Right lobe of liver (tissue), 6 donors: ENCODE measurements at regions not wholly inside any gene's neighbourhood (a gene's known extent, or its start where the extent isn't known, plus 50 kb on each side); places are given as distances from the start of the nearest gene placed in this dataset.
"Not testable (repeated sequence)": the region's sequence is repeated elsewhere in the genome, so short reads cannot be mapped to it uniquely, and the experiment has no call there.

Experiments used
- ATAC-seq, 4 donors: fragments of 200-7000 bp; cut with Tn5 transposase; one replicate each; pipeline ENCODE4 v1.9.1; 2020; ENCODE audit warnings: mild to moderate bottlenecking in 4 of 4, moderate library complexity in 4 of 4
- DNase-seq, 3 donors: peaks; one replicate each; pipeline ENCODE4 v3.0.0-alpha.2; 2020
- H3K27ac ChIP-seq, 3 donors: fragments of 200-600 bp; one replicate each; pipeline ENCODE4 v1.8.0; 2022
- H3K27me3 ChIP-seq, 2 donors: fragments of 200-600 bp; one replicate each; pipeline ENCODE4 v1.8.0; 2022
- H3K36me3 ChIP-seq, 4 donors: fragments of 200-600 bp; sonication (generic) in 1 of 4; one replicate each; pipeline versions ENCODE4 v1.5.1 to v1.8.0; 2017 to 2022; ENCODE audit warnings: control low read depth in 1 of 4
- H3K4me1 ChIP-seq, 4 donors: fragments of 200-600 bp; sonication (generic) in 1 of 4; one replicate each; pipeline versions ENCODE4 v1.5.1 to v1.8.0; 2017 to 2022; ENCODE audit warnings: control low read depth in 1 of 4
- H3K4me3 ChIP-seq, 3 donors: fragments of 200-600 bp; one replicate each; pipeline ENCODE4 v1.8.0; 2022
- H3K9me3 ChIP-seq, 4 donors: fragments of 200-600 bp; sonication (generic) in 1 of 4; one replicate each; pipeline versions ENCODE4 v1.5.1 to v1.8.0; 2017 to 2022; ENCODE audit warnings: control low read depth in 1 of 4
- POLR2A ChIP-seq: fragments of 450-650 bp; IDR thresholded peaks from one replicate; pipeline ENCODE4 v1.6.1; 2017; ENCODE audit warnings: antibody characterized with exemption, mild to moderate bottlenecking
- WGBS: methylation state at CpG from one replicate; pipeline ENCODE4 v1.1.6; 2018; ENCODE audit warnings: low coverage, low lambda C conversion rate; ENCODE audit not compliant: insufficient coverage; ENCODE audit errors: missing lambda C conversion rate; 5-methylcytosine and 5-hydroxymethylcytosine counted together
- intact Hi-C, 2 donors: fragments of 100-400 bp; cut with DNase I; formaldehyde crosslinking; loops; one replicate each; pipeline versions ENCODE4 v1.11.2 to v1.14.1; 2022
- TF ChIP-seq, protein P1 (sequence below), 4 donors: fragments of 200-600 bp in 3 of 4; fragments of 450-650 bp in 1 of 4; IDR thresholded peaks; one replicate each; pipeline versions ENCODE4 v1.5.1 to v1.8.0; 2016 to 2022; ENCODE audit warnings: antibody characterized with exemption in 4 of 4, mild to moderate bottlenecking in 2 of 4
- donor health status: DM: no; HTN: yes; CAD: no.
- donor health status: DM: no; HTN: no; CAD: no.
- donor health status: DM: no; HTN: no; CAD: no.
- donor health status: DM: no; HTN: yes; CAD: no.
- donor health status: DM: no; HTN: yes; CAD: no.

DNA sequence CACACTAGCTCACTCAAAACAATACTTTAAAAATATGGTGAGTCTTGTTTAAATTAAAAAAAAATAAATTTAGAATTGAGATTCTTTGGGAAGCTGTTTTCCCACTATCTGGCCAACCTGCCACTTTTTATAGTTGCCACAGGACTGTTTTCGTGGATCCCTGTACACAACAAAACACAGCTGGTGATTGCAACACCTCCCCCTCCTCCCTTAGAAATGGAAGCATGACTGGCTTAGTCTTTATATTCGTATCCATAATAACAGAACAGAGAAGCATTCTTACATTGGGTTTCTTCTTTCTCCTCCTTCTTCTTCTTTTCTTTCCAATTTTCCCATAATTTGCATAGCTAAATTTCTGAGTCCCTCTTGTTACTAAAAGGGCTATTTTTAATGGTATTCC lies 79.5 kb upstream of the GJB6 start:
- TF ChIP-seq, protein P1, sequence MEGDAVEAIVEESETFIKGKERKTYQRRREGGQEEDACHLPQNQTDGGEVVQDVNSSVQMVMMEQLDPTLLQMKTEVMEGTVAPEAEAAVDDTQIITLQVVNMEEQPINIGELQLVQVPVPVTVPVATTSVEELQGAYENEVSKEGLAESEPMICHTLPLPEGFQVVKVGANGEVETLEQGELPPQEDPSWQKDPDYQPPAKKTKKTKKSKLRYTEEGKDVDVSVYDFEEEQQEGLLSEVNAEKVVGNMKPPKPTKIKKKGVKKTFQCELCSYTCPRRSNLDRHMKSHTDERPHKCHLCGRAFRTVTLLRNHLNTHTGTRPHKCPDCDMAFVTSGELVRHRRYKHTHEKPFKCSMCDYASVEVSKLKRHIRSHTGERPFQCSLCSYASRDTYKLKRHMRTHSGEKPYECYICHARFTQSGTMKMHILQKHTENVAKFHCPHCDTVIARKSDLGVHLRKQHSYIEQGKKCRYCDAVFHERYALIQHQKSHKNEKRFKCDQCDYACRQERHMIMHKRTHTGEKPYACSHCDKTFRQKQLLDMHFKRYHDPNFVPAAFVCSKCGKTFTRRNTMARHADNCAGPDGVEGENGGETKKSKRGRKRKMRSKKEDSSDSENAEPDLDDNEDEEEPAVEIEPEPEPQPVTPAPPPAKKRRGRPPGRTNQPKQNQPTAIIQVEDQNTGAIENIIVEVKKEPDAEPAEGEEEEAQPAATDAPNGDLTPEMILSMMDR (IDR thresholded peaks at IDR 0.05): no peak
- no peak for TF ChIP-seq POLR2A
- WGBS: 62% methylated on average over 2 of the region's 2 CpGs
- Histone ChIP-seq H3K9me3 (no peaks in the 10 kb centered on the region), H3K4me1 (no peaks in the 10 kb centered on the region), H3K27ac (no peak overlapping the region), H3K27me3 (no peaks in the 10 kb centered on the region), H3K36me3 (no peaks in the 10 kb centered on the region), H3K4me3 (no peak overlapping the region)
- ATAC-seq (no peak), DNase-seq (no peak)
- intact Hi-C loops: no loop called here

DNA sequence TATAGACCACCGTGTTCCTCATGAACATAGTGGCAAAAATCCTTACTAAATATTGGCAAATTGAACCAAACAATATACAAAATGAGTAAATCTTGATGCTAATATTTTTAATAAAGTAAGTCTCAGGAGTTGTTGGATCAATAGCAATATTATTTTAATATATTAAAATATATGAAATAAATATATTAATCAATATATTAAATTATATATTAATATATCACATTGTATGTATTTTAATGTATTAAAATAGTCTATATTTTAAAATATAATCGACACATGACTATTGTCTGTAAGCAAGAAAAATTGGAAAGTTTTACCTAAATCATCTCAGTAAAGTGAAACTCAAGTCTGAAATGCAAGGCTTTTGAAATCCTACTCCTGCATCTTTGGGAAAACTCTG lies 78.9 kb upstream of the GJB6 start:
- WGBS: 81% methylated on average over 2 of the region's 2 CpGs
- Histone ChIP-seq H3K9me3 (no peaks in the 10 kb centered on the region), H3K27ac (no peak overlapping the region), H3K4me1 (no peaks in the 10 kb centered on the region), H3K4me3 (no peak overlapping the region), H3K27me3 (no peaks in the 10 kb centered on the region), H3K36me3 (no peaks in the 10 kb centered on the region)
- TF ChIP-seq POLR2A: no peak
- TF ChIP-seq, protein P1 (IDR thresholded peaks at IDR 0.05): no peak
- no peak for DNase-seq
- ATAC-seq: no peak
- intact Hi-C loops: no loop called here

- ATAC-seq (no peak), DNase-seq (no peak)
- intact Hi-C loops: no loop called here
- WGBS: 82% methylated on average over 5 of the region's 6 CpGs
- Histone ChIP-seq H3K27ac (no peak overlapping the region), H3K4me3 (no peak overlapping the region), H3K36me3 (no peaks in the 10 kb centered on the region), H3K4me1 (no peaks in the 10 kb centered on the region), H3K27me3 (peaks cover 0 to 5% of the 10 kb centered on the region in 2 donors), H3K9me3 (no peaks in the 10 kb centered on the region)
- TF ChIP-seq, protein P1 (IDR thresholded peaks at IDR 0.05): no peak
- no peak for TF ChIP-seq POLR2A
Measured at GRCh38 chr13:20306039-20306438, 73.9 kb upstream of the GJB6 start.

GRCh38 chr13:20305587-20305986 lies 73.5 kb upstream of the GJB6 start:
- Histone ChIP-seq H3K36me3 (no peaks in the 10 kb centered on the region), H3K4me1 (no peaks in the 10 kb centered on the region), H3K9me3 (no peaks in the 10 kb centered on the region), H3K4me3 (no peak overlapping the region), H3K27me3 (peaks cover 0 to 5% of the 10 kb centered on the region in 2 donors), H3K27ac (no peak overlapping the region)
- intact Hi-C loops: no loop called here
- no peak for DNase-seq
- 35% methylated on average over 2 of the region's 2 CpGs for WGBS
- no peak for ATAC-seq
- TF ChIP-seq, protein P1 (IDR thresholded peaks at IDR 0.05): no peak
- TF ChIP-seq POLR2A: no peak

DNA sequence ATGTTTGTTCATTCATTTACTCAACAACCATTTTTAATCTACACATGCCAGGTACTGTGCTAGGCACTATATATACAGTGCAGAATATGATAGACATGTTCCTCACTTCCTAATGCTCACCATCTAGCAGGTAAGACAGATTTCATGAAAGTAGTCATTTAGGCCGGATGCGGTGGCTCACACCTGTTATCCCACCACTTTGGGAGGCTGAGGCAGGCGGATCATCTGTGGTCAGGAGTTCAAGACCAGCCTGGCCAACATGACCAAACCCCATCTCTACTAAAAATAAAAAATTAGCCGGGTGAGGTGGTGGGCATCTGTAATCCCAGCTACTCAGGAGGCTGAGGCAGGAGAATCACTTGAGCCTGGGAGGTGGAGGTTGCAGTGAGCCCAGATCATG lies 71.9 kb upstream of the GJB6 start:
- H3K9me3 ChIP-seq, DNase-seq, ATAC-seq, H3K4me3 ChIP-seq, H3K4me1 ChIP-seq, H3K36me3 ChIP-seq, H3K27ac ChIP-seq, H3K27me3 ChIP-seq, intact Hi-C loops: not testable (repeated sequence)
- 84% methylated on average over 4 of the region's 4 CpGs for WGBS
